ENCODE measurements at regions not wholly inside any gene's neighbourhood (a gene's known extent, or its start where the extent isn't known, plus 50 kb on each side); places are given as distances from the start of the nearest gene placed in this dataset.

DNA sequence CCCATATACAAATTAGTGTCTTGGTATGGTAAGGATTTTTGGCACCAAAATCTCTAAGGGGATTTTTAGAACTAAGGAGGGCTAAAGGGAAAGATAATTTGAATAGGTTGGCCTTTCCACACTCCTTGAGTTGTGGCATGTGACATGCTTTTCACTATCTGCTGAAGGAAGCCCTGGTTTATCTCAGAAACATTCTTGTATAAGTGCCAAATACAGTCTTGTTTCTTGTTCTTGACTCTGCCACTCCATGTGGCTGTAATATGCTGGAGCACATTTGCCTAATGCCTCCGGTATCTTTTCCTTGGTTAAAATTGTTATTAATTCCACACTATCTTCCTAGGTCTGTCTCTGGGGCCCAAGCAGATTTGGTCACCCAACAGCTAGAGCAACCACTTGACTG, 457.0 kb downstream of the USP25 start:
- Histone ChIP-seq H3K9me3 (no peaks in the 10 kb centered on the region), H3K36me3 (no peaks in the 10 kb centered on the region), H3K27me3 (replicated peaks; ENCODE audit: insufficient read depth) (no peaks in the 10 kb centered on the region), H3K4me1 (replicated peaks) (no peaks in the 10 kb centered on the region), H3K27ac (no peak overlapping the region), H3K4me3 (no peak overlapping the region)
- WGBS = 80% methylated on average over 1 of the region's 1 CpG
- TF ChIP-seq POLR2AphosphoS5 (IDR thresholded peaks at IDR 0.05) (no peak), POLR2A (IDR thresholded peaks at IDR 0.05) (no peak), CTCF (IDR thresholded peaks at IDR 0.05) (no peak)
- DNase-seq (ENCODE audit: low spot score) = no peak
- intact Hi-C loops (cut with DNase I) = no loop called here

DNA sequence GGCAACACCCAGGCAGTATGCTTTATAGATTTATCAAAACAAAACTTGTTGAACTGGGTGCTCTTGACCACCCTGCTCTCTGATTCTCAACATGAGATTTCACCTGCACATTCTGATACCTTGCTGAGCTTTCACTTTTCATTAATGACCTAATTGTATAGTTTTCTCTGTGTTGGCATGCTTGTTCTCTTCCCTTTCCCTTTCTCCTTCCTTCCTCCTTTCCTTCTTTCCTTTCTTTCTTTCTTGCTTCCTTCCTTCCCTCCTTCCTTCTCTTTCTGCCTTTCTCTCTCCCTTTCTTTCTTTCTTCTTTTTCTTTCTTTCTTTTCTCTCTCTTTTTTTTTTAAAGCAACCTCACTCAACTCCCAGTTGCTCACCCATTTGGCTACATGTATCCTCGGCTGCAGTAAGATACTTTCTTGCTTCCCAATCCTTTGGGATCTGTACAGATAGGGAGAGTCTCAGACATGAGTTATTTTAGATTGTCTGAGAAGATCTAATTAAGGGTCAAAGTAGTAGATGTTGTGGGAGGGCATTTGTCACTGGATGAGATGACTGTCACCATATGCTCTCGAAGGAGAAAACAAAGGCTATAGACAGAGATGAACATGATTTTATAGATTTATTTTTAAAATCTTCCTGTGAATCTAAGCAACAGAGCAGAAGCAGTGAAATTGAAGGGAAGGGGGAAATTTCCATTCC, 458.0 kb downstream of the USP25 start:
- H3K27me3 ChIP-seq (replicated peaks; ENCODE audit: insufficient read depth) = no peaks in the 10 kb centered on the region
- TF ChIP-seq POLR2AphosphoS5 (IDR thresholded peaks at IDR 0.05) = no peak
- no peak for TF ChIP-seq POLR2A (IDR thresholded peaks at IDR 0.05)
- TF ChIP-seq CTCF (IDR thresholded peaks at IDR 0.05) = no peak
- no peak for DNase-seq (ENCODE audit: low spot score)
- no peak overlapping the region for H3K27ac ChIP-seq
- 79% methylated on average over 2 of the region's 2 CpGs for WGBS
- intact Hi-C loops (cut with DNase I) = no loop called here
- no peaks in the 10 kb centered on the region for H3K9me3 ChIP-seq
- H3K4me3 ChIP-seq = no peak overlapping the region
- no peaks in the 10 kb centered on the region for H3K36me3 ChIP-seq
- H3K4me1 ChIP-seq (replicated peaks) = no peaks in the 10 kb centered on the region

GRCh38 chr21:16192902-16193301, 463.1 kb downstream of the USP25 start:
- Histone ChIP-seq H3K27me3 (replicated peaks; ENCODE audit: insufficient read depth) (no peaks in the 10 kb centered on the region), H3K4me1 (replicated peaks) (no peaks in the 10 kb centered on the region), H3K9me3 (no peaks in the 10 kb centered on the region), H3K36me3 (no peaks in the 10 kb centered on the region), H3K4me3 (no peak overlapping the region), H3K27ac (peak overlapping the region in 1 of 2 donors; percentile 78)
- no peak for DNase-seq (ENCODE audit: low spot score)
- intact Hi-C loops (cut with DNase I) = loop anchor here (5.0 to 10.0 kb wide), 2 partner anchors 106 to 342 kb away; no protein-coding TSS in a partner anchor
- WGBS = 81% methylated on average over 2 of the region's 2 CpGs
- TF ChIP-seq POLR2AphosphoS5 (IDR thresholded peaks at IDR 0.05) (no peak), POLR2A (IDR thresholded peaks at IDR 0.05) (no peak), CTCF (IDR thresholded peaks at IDR 0.05) (no peak)

DNA sequence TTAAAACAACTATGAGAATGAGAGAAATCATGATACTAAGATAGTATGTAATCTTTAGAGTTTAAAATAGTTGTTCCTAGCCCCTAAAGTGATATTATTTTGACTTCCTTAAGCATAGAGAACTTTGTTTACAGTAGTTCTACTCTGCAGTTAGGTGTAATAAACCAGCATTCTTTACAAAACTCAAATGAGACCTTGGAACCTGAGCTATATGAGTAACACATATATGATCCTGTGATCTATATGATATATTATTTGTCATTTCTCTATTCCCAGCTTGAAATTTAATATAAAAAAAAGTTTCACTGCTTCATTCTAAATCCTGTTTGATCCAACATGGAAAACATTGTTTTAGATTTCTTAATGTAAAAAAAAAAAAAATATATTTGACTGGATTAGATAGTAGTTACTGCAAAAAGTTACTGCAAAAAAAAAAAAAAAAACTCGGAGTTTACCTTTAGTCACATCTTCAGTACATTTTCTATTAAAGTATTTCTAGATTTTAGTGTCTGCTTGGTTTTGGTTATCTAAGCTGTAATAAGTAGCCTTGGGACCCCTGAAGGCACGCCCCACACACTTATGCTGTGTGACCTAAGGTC, 463.8 kb downstream of the USP25 start:
- H3K4me3 ChIP-seq = peak overlapping the region; percentile 24 to 36
- no peaks in the 10 kb centered on the region for H3K36me3 ChIP-seq
- intact Hi-C loops (cut with DNase I) = loop anchor here (5.0 to 10.0 kb wide), 2 partner anchors 106 to 341 kb away; no protein-coding TSS in a partner anchor
- no peaks in the 10 kb centered on the region for H3K4me1 ChIP-seq (replicated peaks)
- WGBS = 26% methylated on average over 2 of the region's 2 CpGs
- peak overlapping the region; percentile 69 to 78 for H3K27ac ChIP-seq
- H3K27me3 ChIP-seq (replicated peaks; ENCODE audit: insufficient read depth) = no peaks in the 10 kb centered on the region
- H3K9me3 ChIP-seq = no peaks in the 10 kb centered on the region
- TF ChIP-seq POLR2AphosphoS5 (IDR thresholded peaks at IDR 0.05) (no peak), CTCF (IDR thresholded peaks at IDR 0.05) (no peak), POLR2A (IDR thresholded peaks at IDR 0.05) (no peak)
- DNase-seq (ENCODE audit: low spot score) = no peak

Data from prostate gland (tissue), 2 donors.